ENCODE measurements at regions not wholly inside any gene's neighbourhood (a gene's known extent, or its start where the extent isn't known, plus 50 kb on each side); places are given as distances from the start of the nearest gene placed in this dataset.

DNA sequence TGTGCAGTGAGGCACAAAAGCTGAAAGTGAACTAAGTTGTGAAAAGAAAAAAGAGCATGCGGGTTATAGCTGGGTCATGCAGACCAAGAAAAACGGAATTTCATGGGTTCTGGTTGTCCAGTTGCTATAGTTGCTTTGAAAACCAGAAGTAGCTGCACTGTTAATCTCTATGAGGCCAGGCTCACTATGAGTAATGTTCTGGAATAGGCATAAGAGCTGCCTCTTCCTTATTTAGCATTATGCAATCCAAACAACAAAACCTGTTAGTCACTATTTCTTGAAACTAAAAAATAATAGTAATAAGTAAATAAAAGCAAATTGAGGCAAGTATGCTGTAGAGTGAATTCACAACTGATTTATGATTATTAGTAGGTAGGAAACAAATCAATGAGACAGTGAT is 1383.7 kb downstream of the MRPL39 start:
- TF ChIP-seq CTCF (conservative IDR thresholded peaks at IDR 0.05; ENCODE audit: low read length): no peak
- TF ChIP-seq EZH2phosphoT487 (IDR thresholded peaks at IDR 0.05; ENCODE audit: borderline replicate concordance): no peak

Measured in Loucy (cell line).